AG04450 (cell line): ENCODE measurements at regions not wholly inside any gene's neighbourhood (a gene's known extent, or its start where the extent isn't known, plus 50 kb on each side); places are given as distances from the start of the nearest gene placed in this dataset.

ENCODE experiments used
- CTCF ChIA-PET: fragments of 300-600, 350-600 bp; formaldehyde crosslinking; extraction: SDS; loops from one replicate; lab custom pipeline; 2022; ENCODE audit warnings: antibody characterized with exemption, inconsistent platforms; lab: Charles Lee
- POLR2A ChIA-PET: fragments of 350-600 bp; formaldehyde crosslinking; extraction: SDS; loops from one replicate; lab custom pipeline; 2021; ENCODE audit warnings: antibody characterized with exemption, inconsistent platforms; lab: Yijun Ruan, JAX
- DNase-seq: peaks from one replicate; pipeline ENCODE4 v3.0.0-alpha.2; 2011; ENCODE audit warnings: low read depth, low spot score
- H3K27ac ChIP-seq: one replicate; pipeline ENCODE4 v1.5.1; 2012; ENCODE audit warnings: low read depth, low read length, control low read depth
- H3K27me3 ChIP-seq: one replicate; pipeline ENCODE4 v1.6.0; 2012; ENCODE audit warnings: low read length; ENCODE audit not compliant: control insufficient read depth, insufficient read depth
- H3K4me3 ChIP-seq: 2 replicates; pipeline ENCODE4 v1.5.1; 2011; ENCODE audit warnings: mild to moderate bottlenecking, low read depth, low read length, control low read depth
- H3K9me3 ChIP-seq: 2 replicates; pipeline ENCODE4 v1.5.1; 2012; ENCODE audit warnings: low read length; ENCODE audit not compliant: control insufficient read depth, insufficient read depth
- TF ChIP-seq, protein P1 (sequence below): IDR thresholded peaks from 2 replicates; pipeline ENCODE4 v1.5.1; 2011; ENCODE audit warnings: low read depth, low read length, control low read depth, inconsistent platforms

GRCh38 chr9:29336281-29336680 is 1763.0 kb upstream of the C9orf72 start:
- H3K27me3 ChIP-seq: no peaks in the 10 kb centered on the region
- H3K4me3 ChIP-seq: no peak overlapping the region
- TF ChIP-seq, protein P1, sequence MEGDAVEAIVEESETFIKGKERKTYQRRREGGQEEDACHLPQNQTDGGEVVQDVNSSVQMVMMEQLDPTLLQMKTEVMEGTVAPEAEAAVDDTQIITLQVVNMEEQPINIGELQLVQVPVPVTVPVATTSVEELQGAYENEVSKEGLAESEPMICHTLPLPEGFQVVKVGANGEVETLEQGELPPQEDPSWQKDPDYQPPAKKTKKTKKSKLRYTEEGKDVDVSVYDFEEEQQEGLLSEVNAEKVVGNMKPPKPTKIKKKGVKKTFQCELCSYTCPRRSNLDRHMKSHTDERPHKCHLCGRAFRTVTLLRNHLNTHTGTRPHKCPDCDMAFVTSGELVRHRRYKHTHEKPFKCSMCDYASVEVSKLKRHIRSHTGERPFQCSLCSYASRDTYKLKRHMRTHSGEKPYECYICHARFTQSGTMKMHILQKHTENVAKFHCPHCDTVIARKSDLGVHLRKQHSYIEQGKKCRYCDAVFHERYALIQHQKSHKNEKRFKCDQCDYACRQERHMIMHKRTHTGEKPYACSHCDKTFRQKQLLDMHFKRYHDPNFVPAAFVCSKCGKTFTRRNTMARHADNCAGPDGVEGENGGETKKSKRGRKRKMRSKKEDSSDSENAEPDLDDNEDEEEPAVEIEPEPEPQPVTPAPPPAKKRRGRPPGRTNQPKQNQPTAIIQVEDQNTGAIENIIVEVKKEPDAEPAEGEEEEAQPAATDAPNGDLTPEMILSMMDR: no peak
- no peak for DNase-seq
- peaks cover 4% of the 10 kb centered on the region for H3K9me3 ChIP-seq
- H3K27ac ChIP-seq: no peak overlapping the region
- CTCF ChIA-PET: no interaction called here
- POLR2A ChIA-PET: no interaction called here

- POLR2A ChIA-PET: no interaction called here
Observed at GRCh38 chr9:29339387-29339786, 1766.1 kb upstream of the C9orf72 start.

DNA sequence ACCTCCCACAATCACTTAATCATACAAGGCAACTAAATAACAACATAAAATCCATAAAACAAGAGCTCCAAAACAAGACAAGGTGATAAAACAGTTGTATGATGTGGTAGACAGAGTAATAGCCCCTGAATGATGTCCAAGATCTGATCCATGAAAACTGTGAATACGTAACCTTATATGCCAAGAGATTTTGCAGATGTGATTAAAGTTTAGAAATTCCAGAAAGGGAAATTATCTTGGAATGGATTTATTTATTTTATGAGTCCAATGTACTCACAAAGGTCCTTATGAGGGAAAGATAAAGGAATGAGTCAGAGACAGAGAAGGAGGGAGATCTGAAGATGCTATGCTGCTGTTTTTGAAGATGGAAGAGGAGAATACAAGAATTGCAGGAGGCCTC is 1775.7 kb upstream of the C9orf72 start:
- no peak overlapping the region for H3K4me3 ChIP-seq
- ChIA-PET CTCF (no interaction called here), POLR2A (no interaction called here)
- TF ChIP-seq, protein P1: no peak
- DNase-seq: no peak
- no peaks in the 10 kb centered on the region for H3K9me3 ChIP-seq
- no peak overlapping the region for H3K27ac ChIP-seq
- no peaks in the 10 kb centered on the region for H3K27me3 ChIP-seq

More at GRCh38 chr9:29339387-29339786, 1766.1 kb upstream of the C9orf72 start:
- no peak for DNase-seq
- no peak overlapping the region for H3K4me3 ChIP-seq
- H3K27ac ChIP-seq: no peak overlapping the region
- H3K27me3 ChIP-seq: no peaks in the 10 kb centered on the region
- TF ChIP-seq, protein P1: no peak
- peaks cover 4% of the 10 kb centered on the region for H3K9me3 ChIP-seq
- CTCF ChIA-PET: no interaction called here

GRCh38 chr9:29389421-29389820 is 1816.1 kb upstream of the C9orf72 start:
- TF ChIP-seq, protein P1: no peak
- Histone ChIP-seq H3K27ac (no peak overlapping the region), H3K4me3 (no peak overlapping the region), H3K27me3 (no peaks in the 10 kb centered on the region), H3K9me3 (no peaks in the 10 kb centered on the region)
- POLR2A ChIA-PET: no interaction called here
- CTCF ChIA-PET: no interaction called here
- no peak for DNase-seq

GRCh38 chr9:29390859-29391258 is 1817.6 kb upstream of the C9orf72 start:
- CTCF ChIA-PET: no interaction called here
- POLR2A ChIA-PET: no interaction called here
- no peaks in the 10 kb centered on the region for H3K27me3 ChIP-seq
- no peak overlapping the region for H3K4me3 ChIP-seq
- TF ChIP-seq, protein P1: no peak
- no peak for DNase-seq
- H3K9me3 ChIP-seq: no peaks in the 10 kb centered on the region
- H3K27ac ChIP-seq: no peak overlapping the region
